ENCODE measurements at regions not wholly inside any gene's neighbourhood (a gene's known extent, or its start where the extent isn't known, plus 50 kb on each side); places are given as distances from the start of the nearest gene placed in this dataset.
A peak's percentile ranks its signal among the peaks of the same experiment; 100 is the strongest.

- TF ChIP-seq REST (IDR thresholded peaks at IDR 0.05; ENCODE audit: borderline replicate concordance in 1 of 2, low read depth in 1 of 2, low read length in 2 of 2) (peak; percentile 65 to 95), SMC3 (IDR thresholded peaks at IDR 0.05; ENCODE audit: low read length) (0 out of 2 replicates have a peak, but pooled peaks have one; percentile 4), ZNF83 (CRISPR knock-in tag; IDR thresholded peaks at IDR 0.05; ENCODE audit: borderline replicate concordance) (no peak)
These were observed 448.9 kb upstream of the ERCC4 start (continued) for GRCh38 chr16:13471036-13471435.

- Histone ChIP-seq H3K36me3 (replicated peaks in 1 of 2; ENCODE audit: control insufficient read depth in 1 of 2, insufficient read depth in 2 of 2, low read length in 2 of 2) (no peaks in the 10 kb centered on the region), H2AFZ (ENCODE audit: low read length) (no peak overlapping the region), H3K9ac (ENCODE audit: insufficient read depth, low read depth, low read length) (no peak overlapping the region), H4K20me1 (ENCODE audit: insufficient read depth, low read length) (no peaks in the 10 kb centered on the region), H3K27ac (ENCODE audit: extremely low read length, insufficient read depth, low read length) (no peak overlapping the region), H3K4me3 (replicated peaks in 1 of 3; ENCODE audit: insufficient read depth in 1 of 3, low read depth in 2 of 3, low read length in 3 of 3) (no peak overlapping the region), H3K9me3 (ENCODE audit: low read length) (no peaks in the 10 kb centered on the region), H3K4me1 (ENCODE audit: insufficient read depth, low read length) (no peaks in the 10 kb centered on the region), H3K27me3 (ENCODE audit: control insufficient read depth in 1 of 2, insufficient read depth in 2 of 2, low read length in 2 of 2) (no peaks in the 10 kb centered on the region), H3K79me2 (ENCODE audit: insufficient read depth, low read length) (no peaks in the 10 kb centered on the region), H3K4me2 (ENCODE audit: low read depth, low read length) (no peak overlapping the region)
- intact Hi-C loops (cut with micrococcal nuclease; ENCODE audit: unreplicated experiment), result no loop called here
- ChIA-PET CTCF (ENCODE audit: low intra/inter-chr PET ratio, low total read pairs) (no interaction called here), POLR2A (no interaction called here)
- no TSS peak for BruUV-seq (replicated peaks)
- in situ Hi-C loops (cut with HindIII; ENCODE audit: extremely low pct_ligation_motif_present, low pct_unique_long_range_greater_than_20kb), result no loop called here
- DNase-seq (ENCODE audit: low spot score), result no peak
- WGBS (ENCODE audit: low lambda C conversion rate), result 34% methylated on average over 4 of the region's 4 CpGs
- ATAC-seq, result no peak
- no peak for FAIRE-seq
- no peak for TF ChIP-seq ZFP82 (CRISPR knock-in tag; IDR thresholded peaks at IDR 0.05; ENCODE audit: borderline replicate concordance)
- TF ChIP-seq ZNF724P (CRISPR knock-in tag; IDR thresholded peaks at IDR 0.05; ENCODE audit: borderline replicate concordance), result no peak
- no peak for TF ChIP-seq ZNF770 (CRISPR knock-in tag; IDR thresholded peaks at IDR 0.05)
- TF ChIP-seq RNF2 (conservative IDR thresholded peaks at IDR 0.05; ENCODE audit: low read depth), result no peak
- TF ChIP-seq ZNF703 (CRISPR knock-in tag; IDR thresholded peaks at IDR 0.05; ENCODE audit: borderline replicate concordance), result no peak
- TF ChIP-seq ZNF598 (CRISPR knock-in tag; IDR thresholded peaks at IDR 0.05; ENCODE audit: borderline replicate concordance), result no peak
- no peak for TF ChIP-seq NCOA2 (CRISPR knock-in tag; IDR thresholded peaks at IDR 0.05)
- TF ChIP-seq ZNF576 (CRISPR knock-in tag; IDR thresholded peaks at IDR 0.05), result no peak
- no peak for TF ChIP-seq ZNF607 (CRISPR knock-in tag; IDR thresholded peaks at IDR 0.05; ENCODE audit: borderline replicate concordance)
- no peak for TF ChIP-seq RFXAP (CRISPR knock-in tag; IDR thresholded peaks at IDR 0.05; ENCODE audit: borderline replicate concordance)
- TF ChIP-seq HNF1B (CRISPR knock-in tag; IDR thresholded peaks at IDR 0.05), result no peak
- no peak for TF ChIP-seq ZNF691 (CRISPR knock-in tag; IDR thresholded peaks at IDR 0.05; ENCODE audit: borderline replicate concordance, low read depth)
- TF ChIP-seq MTF1 (CRISPR knock-in tag; IDR thresholded peaks at IDR 0.05), result no peak
These were observed 441.0 kb upstream of the ERCC4 start for GRCh38 chr16:13478991-13479390.
